GM12865 (cell line): ENCODE measurements at regions not wholly inside any gene's neighbourhood (a gene's known extent, or its start where the extent isn't known, plus 50 kb on each side); places are given as distances from the start of the nearest gene placed in this dataset.

Source experiments
- DNase-seq: peaks from one replicate; pipeline ENCODE4 v3.0.0; 2010; ENCODE audit warnings: low read depth
- H3K4me3 ChIP-seq: 2 replicates; pipeline ENCODE4 v1.5.1; 2011; ENCODE audit warnings: mild to moderate bottlenecking, low read depth, low read length, control low read depth
- CTCF ChIP-seq: IDR thresholded peaks from 2 replicates; pipeline ENCODE4 v1.5.1; 2011; ENCODE audit warnings: low read length, control low read depth, low read depth, inconsistent platforms; ENCODE audit not compliant: insufficient read depth; ENCODE audit errors: missing control alignments

GRCh38 chr1:96073100-96073499 is 648.5 kb upstream of the PTBP2 start:
- no peak for DNase-seq
- no peak overlapping the region for H3K4me3 ChIP-seq
- TF ChIP-seq CTCF: no peak

- H3K4me3 ChIP-seq: no peak overlapping the region
- TF ChIP-seq CTCF: no peak
- DNase-seq: no peak
Measured at GRCh38 chr1:96074422-96074821, 647.2 kb upstream of the PTBP2 start.

- DNase-seq: no peak
- H3K4me3 ChIP-seq: no peak overlapping the region
- TF ChIP-seq CTCF: no peak
Measured at GRCh38 chr1:96074876-96075577, 646.6 kb upstream of the PTBP2 start.

- DNase-seq: no peak
- no peak for TF ChIP-seq CTCF
- no peak overlapping the region for H3K4me3 ChIP-seq
Measured at GRCh38 chr1:96075704-96076455, 645.7 kb upstream of the PTBP2 start.

- no peak for TF ChIP-seq CTCF
- H3K4me3 ChIP-seq: no peak overlapping the region
- DNase-seq: no peak
Measured at GRCh38 chr1:96076589-96076988, 645.0 kb upstream of the PTBP2 start.

GRCh38 chr1:96079581-96079980 is 642.0 kb upstream of the PTBP2 start:
- TF ChIP-seq CTCF: no peak
- DNase-seq: no peak
- H3K4me3 ChIP-seq: no peak overlapping the region
